HEK293 (cell line): ENCODE measurements at regions not wholly inside any gene's neighbourhood (a gene's known extent, or its start where the extent isn't known, plus 50 kb on each side); places are given as distances from the start of the nearest gene placed in this dataset.

Source experiments
- PRDM1 ChIP-seq: fragments of 450-650 bp; formaldehyde crosslinking; IDR thresholded peaks from 2 replicates; pipeline ENCODE4; 2016; ENCODE audit warnings: missing biosample characterization, missing genetic modification characterization
- TCF7L2 ChIP-seq: IDR thresholded peaks from 2 replicates; pipeline ENCODE4 v1.6.1; 2011; ENCODE audit warnings: low read depth, mild to moderate bottlenecking, inconsistent platforms, low read length, moderate library complexity, borderline replicate concordance
- ZBTB20 ChIP-seq: fragments of 450-650 bp; formaldehyde crosslinking; IDR thresholded peaks from 2 replicates; pipeline ENCODE4 v1.5.1; 2016; ENCODE audit warnings: missing biosample characterization, missing genetic modification characterization
- ZNF174 ChIP-seq: fragments of 450-650 bp; formaldehyde crosslinking; IDR thresholded peaks from 2 replicates; pipeline ENCODE4 v1.5.0; 2017; ENCODE audit warnings: missing biosample characterization, mild to moderate bottlenecking, missing genetic modification characterization
- ZNF24 ChIP-seq: fragments of 450-650 bp; formaldehyde crosslinking; IDR thresholded peaks from 2 replicates; pipeline ENCODE4 v1.5.1; 2016; ENCODE audit warnings: missing biosample characterization, missing genetic modification characterization
- ZNF555 ChIP-seq: fragments of 450-650 bp; formaldehyde crosslinking; conservative IDR thresholded peaks from 2 replicates; pipeline ENCODE4 v1.5.1; 2017; ENCODE audit warnings: missing biosample characterization, mild to moderate bottlenecking, missing genetic modification characterization, inconsistent platforms
- ZNF558 ChIP-seq: fragments of 450-650 bp; formaldehyde crosslinking; IDR thresholded peaks from 2 replicates; pipeline ENCODE4 v1.5.1; 2016; ENCODE audit warnings: missing biosample characterization, missing genetic modification characterization
- ZNF624 ChIP-seq: fragments of 450-650 bp; formaldehyde crosslinking; IDR thresholded peaks from 2 replicates; pipeline ENCODE4 v1.5.1; 2017; ENCODE audit warnings: missing biosample characterization, missing genetic modification characterization
- ZNF76 ChIP-seq: fragments of 450-650 bp; formaldehyde crosslinking; IDR thresholded peaks from 2 replicates; pipeline ENCODE4; 2016; ENCODE audit warnings: low read depth, missing biosample characterization, missing genetic modification characterization, borderline replicate concordance
- ZNF792 ChIP-seq: fragments of 450-650 bp; formaldehyde crosslinking; IDR thresholded peaks from 2 replicates; pipeline ENCODE4 v1.5.1; 2016; ENCODE audit warnings: missing biosample characterization, missing genetic modification characterization
- TF ChIP-seq, protein P1 (sequence below): fragments of 450-650 bp; formaldehyde crosslinking; IDR thresholded peaks from 2 replicates; pipeline ENCODE4 v1.5.1; 2016; ENCODE audit warnings: missing biosample characterization, missing genetic modification characterization
- TF ChIP-seq, protein P2 (sequence below): fragments of 450-650 bp; formaldehyde crosslinking; IDR thresholded peaks from 2 replicates; pipeline ENCODE4 v1.5.1; 2016; ENCODE audit warnings: missing biosample characterization, missing genetic modification characterization

DNA sequence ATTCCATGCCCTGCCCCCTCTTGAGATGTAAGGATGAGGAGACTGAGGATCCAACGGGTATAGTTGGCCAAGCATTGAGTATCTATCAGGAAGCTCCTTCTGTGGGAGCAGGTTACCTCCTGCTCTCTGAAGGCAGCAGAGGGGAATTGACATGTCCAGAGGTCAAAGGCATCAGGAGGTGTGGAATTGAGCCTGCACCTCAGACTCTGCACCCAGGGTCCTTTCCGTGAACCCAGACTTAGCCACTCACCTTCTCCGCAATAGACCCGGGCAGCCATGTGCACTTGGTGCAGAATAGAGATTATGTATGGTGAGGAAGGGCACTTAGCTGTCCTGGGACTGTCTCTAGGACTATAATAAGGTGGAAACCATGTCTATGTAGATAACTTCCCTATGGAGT, 399.0 kb upstream of the TPM1 start:
- TF ChIP-seq, protein P1, sequence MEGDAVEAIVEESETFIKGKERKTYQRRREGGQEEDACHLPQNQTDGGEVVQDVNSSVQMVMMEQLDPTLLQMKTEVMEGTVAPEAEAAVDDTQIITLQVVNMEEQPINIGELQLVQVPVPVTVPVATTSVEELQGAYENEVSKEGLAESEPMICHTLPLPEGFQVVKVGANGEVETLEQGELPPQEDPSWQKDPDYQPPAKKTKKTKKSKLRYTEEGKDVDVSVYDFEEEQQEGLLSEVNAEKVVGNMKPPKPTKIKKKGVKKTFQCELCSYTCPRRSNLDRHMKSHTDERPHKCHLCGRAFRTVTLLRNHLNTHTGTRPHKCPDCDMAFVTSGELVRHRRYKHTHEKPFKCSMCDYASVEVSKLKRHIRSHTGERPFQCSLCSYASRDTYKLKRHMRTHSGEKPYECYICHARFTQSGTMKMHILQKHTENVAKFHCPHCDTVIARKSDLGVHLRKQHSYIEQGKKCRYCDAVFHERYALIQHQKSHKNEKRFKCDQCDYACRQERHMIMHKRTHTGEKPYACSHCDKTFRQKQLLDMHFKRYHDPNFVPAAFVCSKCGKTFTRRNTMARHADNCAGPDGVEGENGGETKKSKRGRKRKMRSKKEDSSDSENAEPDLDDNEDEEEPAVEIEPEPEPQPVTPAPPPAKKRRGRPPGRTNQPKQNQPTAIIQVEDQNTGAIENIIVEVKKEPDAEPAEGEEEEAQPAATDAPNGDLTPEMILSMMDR, result no peak
- TF ChIP-seq ZBTB20 (tag by site-specific recombination) (no peak), ZNF76 (tag by site-specific recombination) (no peak), PRDM1 (tag by site-specific recombination) (no peak), ZNF558 (no peak), ZNF24 (tag by site-specific recombination) (no peak), ZNF792 (no peak), TCF7L2 (no peak), ZNF555 (tag by site-specific recombination) (no peak), ZNF174 (tag by site-specific recombination) (no peak), ZNF624 (tag by site-specific recombination) (no peak)
- TF ChIP-seq, protein P2, sequence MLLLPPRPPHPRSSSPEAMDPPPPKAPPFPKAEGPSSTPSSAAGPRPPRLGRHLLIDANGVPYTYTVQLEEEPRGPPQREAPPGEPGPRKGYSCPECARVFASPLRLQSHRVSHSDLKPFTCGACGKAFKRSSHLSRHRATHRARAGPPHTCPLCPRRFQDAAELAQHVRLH (tag by site-specific recombination), result no peak
